ENCODE measurements at regions not wholly inside any gene's neighbourhood (a gene's known extent, or its start where the extent isn't known, plus 50 kb on each side); places are given as distances from the start of the nearest gene placed in this dataset.
"Not testable (repeated sequence)": the region's sequence is repeated elsewhere in the genome, so short reads cannot be mapped to it uniquely, and the experiment has no call there.

DNA sequence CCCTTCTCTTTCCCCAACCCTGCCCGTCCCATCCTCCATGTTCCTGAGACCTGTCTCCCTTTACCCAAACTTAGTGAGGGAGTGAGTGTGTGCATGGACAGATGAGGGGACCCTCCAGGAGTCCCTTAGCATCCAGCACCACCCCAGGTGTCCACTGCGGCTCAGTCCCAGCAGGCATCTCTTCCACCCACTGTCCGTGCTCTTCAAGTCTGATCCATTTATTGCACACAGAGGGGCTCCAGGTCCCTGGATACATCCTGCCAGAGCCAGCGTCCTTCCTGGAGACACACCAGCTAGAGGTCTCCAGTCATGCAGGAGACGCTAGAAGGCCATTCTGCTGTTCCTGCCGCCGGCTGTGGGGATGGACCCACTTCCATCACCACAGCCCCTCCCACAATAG, 239.2 kb downstream of the ADGRD1 start:
- Histone ChIP-seq H3K4me3 (no peak overlapping the region), H3K4me1 (no peaks in the 10 kb centered on the region), H3K27ac (no peak overlapping the region), H3K27me3 (peaks cover 0 to 4% of the 10 kb centered on the region in 2 donors), H3K36me3 (no peaks in the 10 kb centered on the region), H3K9me3 (no peaks in the 10 kb centered on the region)
- DNase-seq, result no peak
- TF ChIP-seq, protein P1, sequence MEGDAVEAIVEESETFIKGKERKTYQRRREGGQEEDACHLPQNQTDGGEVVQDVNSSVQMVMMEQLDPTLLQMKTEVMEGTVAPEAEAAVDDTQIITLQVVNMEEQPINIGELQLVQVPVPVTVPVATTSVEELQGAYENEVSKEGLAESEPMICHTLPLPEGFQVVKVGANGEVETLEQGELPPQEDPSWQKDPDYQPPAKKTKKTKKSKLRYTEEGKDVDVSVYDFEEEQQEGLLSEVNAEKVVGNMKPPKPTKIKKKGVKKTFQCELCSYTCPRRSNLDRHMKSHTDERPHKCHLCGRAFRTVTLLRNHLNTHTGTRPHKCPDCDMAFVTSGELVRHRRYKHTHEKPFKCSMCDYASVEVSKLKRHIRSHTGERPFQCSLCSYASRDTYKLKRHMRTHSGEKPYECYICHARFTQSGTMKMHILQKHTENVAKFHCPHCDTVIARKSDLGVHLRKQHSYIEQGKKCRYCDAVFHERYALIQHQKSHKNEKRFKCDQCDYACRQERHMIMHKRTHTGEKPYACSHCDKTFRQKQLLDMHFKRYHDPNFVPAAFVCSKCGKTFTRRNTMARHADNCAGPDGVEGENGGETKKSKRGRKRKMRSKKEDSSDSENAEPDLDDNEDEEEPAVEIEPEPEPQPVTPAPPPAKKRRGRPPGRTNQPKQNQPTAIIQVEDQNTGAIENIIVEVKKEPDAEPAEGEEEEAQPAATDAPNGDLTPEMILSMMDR (IDR thresholded peaks at IDR 0.05), result no peak
- intact Hi-C loops (cut with DNase I; ENCODE audit: low total_unique reads), result no loop called here

DNA sequence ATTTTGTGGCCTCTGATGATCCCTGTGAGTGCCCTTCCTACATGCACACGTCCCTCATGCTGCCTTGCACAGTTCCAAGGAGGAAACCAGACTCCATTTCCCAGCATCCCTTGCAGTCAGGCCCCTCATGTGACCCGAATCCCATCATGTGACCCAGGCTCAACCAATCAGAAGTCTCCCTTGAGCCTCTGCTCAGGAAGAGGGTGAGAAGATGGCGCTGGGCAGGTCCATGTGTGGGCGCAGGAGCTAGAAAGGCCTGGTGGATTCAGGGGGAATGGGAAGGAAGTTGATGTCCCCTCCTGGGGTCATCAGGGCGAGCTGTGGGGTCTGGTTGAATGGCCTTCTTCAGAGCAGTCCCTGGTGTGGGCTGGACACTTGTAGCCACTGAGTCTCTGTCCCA, 240.5 kb downstream of the ADGRD1 start:
- H3K9me3 ChIP-seq, result no peaks in the 10 kb centered on the region
- no peak for DNase-seq
- no peak overlapping the region for H3K27ac ChIP-seq
- no peaks in the 10 kb centered on the region for H3K36me3 ChIP-seq
- H3K27me3 ChIP-seq, result peaks cover 0 to 4% of the 10 kb centered on the region in 2 donors
- H3K4me3 ChIP-seq, result no peak overlapping the region
- intact Hi-C loops (cut with DNase I; ENCODE audit: low total_unique reads), result no loop called here
- TF ChIP-seq, protein P1 (IDR thresholded peaks at IDR 0.05), result no peak
- no peaks in the 10 kb centered on the region for H3K4me1 ChIP-seq

DNA sequence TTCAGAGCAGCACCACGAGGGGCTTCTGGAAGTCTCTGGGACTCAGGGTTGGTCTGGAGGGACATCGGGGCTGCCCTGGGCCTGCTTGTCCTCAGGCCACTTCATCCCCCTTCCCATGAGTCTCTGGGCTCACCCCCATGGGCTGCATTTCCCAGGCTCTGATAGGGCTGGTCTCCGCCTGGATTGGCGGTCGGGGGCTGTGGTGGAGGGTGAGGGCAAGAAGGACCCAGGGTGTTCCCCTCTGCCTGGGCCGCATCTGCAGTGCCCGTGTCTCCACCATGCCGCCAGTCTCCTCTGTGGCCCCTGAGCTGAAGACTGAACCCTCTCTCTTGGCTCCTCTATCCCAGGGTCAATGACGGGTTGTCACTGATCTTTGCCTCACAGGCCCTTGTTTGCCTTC, 242.1 kb downstream of the ADGRD1 start:
- intact Hi-C loops (cut with DNase I; ENCODE audit: low total_unique reads), result no loop called here

DNA sequence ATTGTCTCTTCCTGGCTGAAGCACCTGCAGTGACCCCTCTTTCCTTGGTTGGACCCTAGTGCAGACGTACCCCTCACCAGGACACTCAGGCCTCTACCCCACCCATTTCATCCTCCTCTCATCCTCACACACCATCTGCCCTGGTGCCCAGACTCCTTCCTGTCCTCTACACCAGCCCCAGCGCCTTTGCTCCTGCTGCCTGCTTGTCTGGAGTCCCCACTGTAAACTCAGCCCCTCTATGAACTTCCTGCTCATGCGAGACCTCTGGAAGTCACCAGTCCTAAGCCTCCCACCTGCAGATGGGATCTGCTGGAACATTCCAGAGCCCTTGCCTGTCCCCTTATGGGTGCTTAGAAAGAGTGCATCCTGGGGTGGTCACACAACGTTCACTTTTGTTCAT, 242.5 kb downstream of the ADGRD1 start:
- Histone ChIP-seq H3K4me3 (no peak overlapping the region), H3K27me3 (peaks cover 0 to 4% of the 10 kb centered on the region in 2 donors), H3K27ac (no peak overlapping the region), H3K36me3 (no peaks in the 10 kb centered on the region), H3K4me1 (no peaks in the 10 kb centered on the region), H3K9me3 (no peaks in the 10 kb centered on the region)
- TF ChIP-seq, protein P1 (IDR thresholded peaks at IDR 0.05), result no peak
- no peak for DNase-seq
- intact Hi-C loops (cut with DNase I; ENCODE audit: low total_unique reads), result no loop called here

More for the DNA sequence above, 242.1 kb downstream of the ADGRD1 start:
- no peaks in the 10 kb centered on the region for H3K36me3 ChIP-seq
- TF ChIP-seq, protein P1 (IDR thresholded peaks at IDR 0.05), result no peak
- no peaks in the 10 kb centered on the region for H3K4me1 ChIP-seq
- H3K9me3 ChIP-seq, result no peaks in the 10 kb centered on the region
- no peak overlapping the region for H3K27ac ChIP-seq
- H3K4me3 ChIP-seq, result no peak overlapping the region
- peaks cover 0 to 4% of the 10 kb centered on the region in 2 donors for H3K27me3 ChIP-seq
- DNase-seq, result peak in 1 of 2 donors; percentile 49

DNA sequence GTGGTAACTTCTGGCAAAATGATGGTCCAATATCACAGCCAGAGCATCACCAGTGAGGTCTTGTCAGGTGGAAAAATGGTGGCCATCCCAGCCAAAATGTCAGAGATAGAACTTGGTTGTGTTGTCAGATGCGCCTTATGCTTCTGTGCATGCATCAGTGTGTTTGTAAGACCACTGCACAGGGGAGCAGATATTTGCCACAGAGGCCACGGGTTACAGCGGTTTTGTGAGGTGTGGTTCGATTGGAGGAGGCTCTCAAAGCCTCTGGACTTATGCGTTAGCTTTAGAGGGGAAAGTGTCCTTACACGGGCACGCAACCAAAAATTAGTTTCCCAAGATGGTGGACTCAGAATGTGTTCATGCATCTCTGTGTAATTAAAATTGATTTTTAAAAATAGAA, 243.8 kb downstream of the ADGRD1 start:
- H3K9me3 ChIP-seq, result no peaks in the 10 kb centered on the region
- no peaks in the 10 kb centered on the region for H3K36me3 ChIP-seq
- no peak overlapping the region for H3K27ac ChIP-seq
- H3K4me1 ChIP-seq, result no peaks in the 10 kb centered on the region
- intact Hi-C loops (cut with DNase I; ENCODE audit: low total_unique reads), result no loop called here
- H3K4me3 ChIP-seq, result no peak overlapping the region
- peaks cover 0 to 4% of the 10 kb centered on the region in 2 donors for H3K27me3 ChIP-seq
- DNase-seq, result no peak
- TF ChIP-seq, protein P1 (IDR thresholded peaks at IDR 0.05), result no peak

DNA sequence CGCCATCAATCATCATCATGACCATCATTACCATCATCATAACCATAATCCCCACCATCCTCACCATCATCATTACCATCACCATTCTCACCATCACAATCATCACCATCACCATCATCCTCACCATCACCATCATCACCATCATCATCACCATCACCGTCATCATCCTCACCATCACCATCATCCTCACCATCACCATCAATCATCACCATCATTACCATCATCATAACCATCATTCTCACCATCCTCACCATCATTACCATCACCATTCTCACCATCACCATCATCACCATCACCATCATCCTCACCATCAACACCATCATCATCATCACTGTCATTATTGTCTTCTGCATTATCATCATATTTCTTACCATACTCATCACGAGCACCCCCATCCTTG, 245.5 kb downstream of the ADGRD1 start:
- Histone ChIP-seq H3K27me3 (peaks cover 0 to 5% of the 10 kb centered on the region in 2 donors), H3K4me3 (no peak overlapping the region), H3K9me3 (no peaks in the 10 kb centered on the region), H3K27ac (no peak overlapping the region), H3K36me3 (no peaks in the 10 kb centered on the region), H3K4me1 (no peaks in the 10 kb centered on the region)
- TF ChIP-seq, protein P1 (IDR thresholded peaks at IDR 0.05), result no peak
- intact Hi-C loops (cut with DNase I; ENCODE audit: low total_unique reads), result no loop called here
- DNase-seq, result no peak

DNA sequence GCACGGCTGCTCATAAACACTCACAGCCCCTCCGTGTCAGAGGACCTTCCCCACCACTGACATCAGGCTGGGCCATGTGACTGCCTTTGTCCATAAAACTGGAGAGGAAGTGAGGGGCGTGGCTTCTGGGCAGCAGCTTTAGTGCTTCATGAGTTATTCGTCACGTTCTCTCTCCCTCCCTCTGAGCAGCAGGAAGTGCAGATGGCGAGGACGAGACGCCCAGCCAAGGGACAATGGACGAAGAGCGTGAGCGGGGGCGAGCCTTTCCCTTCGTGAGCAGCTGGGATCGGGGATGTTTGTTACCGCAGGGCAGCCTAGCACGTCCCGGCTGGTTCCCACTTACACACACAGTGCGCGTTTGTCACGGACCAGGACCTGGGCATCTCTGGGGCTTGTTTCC, 248.2 kb downstream of the ADGRD1 start:
- H3K36me3 ChIP-seq; H3K9me3 ChIP-seq; H3K4me1 ChIP-seq; H3K27ac ChIP-seq; DNase-seq; H3K4me3 ChIP-seq; intact Hi-C loops (cut with DNase I; ENCODE audit: low total_unique reads): not testable (repeated sequence)
- peaks cover 0 to 12% of the 10 kb centered on the region in 2 donors for H3K27me3 ChIP-seq
